Panc1 (cell line): ENCODE measurements at regions not wholly inside any gene's neighbourhood (a gene's known extent, or its start where the extent isn't known, plus 50 kb on each side); places are given as distances from the start of the nearest gene placed in this dataset.

Experiments
- CTCF ChIP-seq: fragments of 450-650 bp; IDR thresholded peaks from 2 replicates; pipeline ENCODE4 v1.5.1; 2017; ENCODE audit warnings: mild to moderate bottlenecking
- POLR2AphosphoS5 ChIP-seq: IDR thresholded peaks from 2 replicates; pipeline ENCODE4 v1.6.1; 2012; ENCODE audit warnings: mild to moderate bottlenecking, low read depth, low read length, moderate library complexity
- SIN3A ChIP-seq: IDR thresholded peaks from 2 replicates; pipeline ENCODE4 v1.6.1; 2012; ENCODE audit warnings: low read depth, mild to moderate bottlenecking, low read length, moderate library complexity, borderline replicate concordance; ENCODE audit not compliant: insufficient read depth
- TCF7L2 ChIP-seq: IDR thresholded peaks from 2 replicates; pipeline ENCODE4 v1.6.1; 2011; ENCODE audit warnings: mild to moderate bottlenecking, low read depth, low read length, inconsistent platforms

DNA sequence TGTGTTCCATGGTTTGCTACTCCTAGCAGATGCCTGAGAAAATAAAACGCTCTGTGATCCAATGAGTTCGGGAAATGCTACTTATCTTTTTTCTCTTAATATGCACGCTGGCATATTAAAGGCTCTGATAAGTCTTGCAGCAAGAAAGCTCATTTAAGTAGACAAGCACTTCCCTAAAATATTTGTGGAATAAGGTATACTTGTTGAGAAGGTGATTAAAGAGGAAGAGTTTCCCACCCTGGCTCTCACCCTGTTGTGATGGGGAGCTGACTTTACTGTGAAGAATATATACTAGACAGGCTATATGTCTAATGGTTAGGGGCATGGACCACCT lies 279.4 kb downstream of the RPS24 start:
- TF ChIP-seq CTCF (no peak), POLR2AphosphoS5 (no peak), SIN3A (no peak), TCF7L2 (no peak)
